Activated T-helper 2 cell treated with anti-CD3 and anti-CD28 coated beads, Interferon-gamma antibody, Interleukin-2, Interleukin-4, amounts not matched to agents 10 μg/mL and 5 μg/mL and 100 μg/mL, durations not matched to agents 14 hours and 24 hours and 36 hours (primary cell): ENCODE measurements at regions not wholly inside any gene's neighbourhood (a gene's known extent, or its start where the extent isn't known, plus 50 kb on each side); places are given as distances from the start of the nearest gene placed in this dataset.
"Not testable (repeated sequence)": the region's sequence is repeated elsewhere in the genome, so short reads cannot be mapped to it uniquely, and the experiment has no call there.

Source experiments
- DNase-seq: peaks from one replicate; pipeline ENCODE4 v3.0.0; 2021; ENCODE audit warnings: low spot score
- H3K27ac Mint-ChIP-seq: one replicate; pipeline ENCODE4 v1.8.0; 2021; ENCODE audit warnings: mixed read lengths
- H3K27me3 Mint-ChIP-seq: one replicate; pipeline ENCODE4 v1.8.0; 2021; ENCODE audit warnings: low read depth, mixed read lengths
- H3K36me3 Mint-ChIP-seq: one replicate; pipeline ENCODE4 v1.8.0; 2021; ENCODE audit warnings: low read depth, mixed read lengths
- H3K4me1 Mint-ChIP-seq: one replicate; pipeline ENCODE4 v1.8.0; 2021; ENCODE audit warnings: low read depth, mixed read lengths
- H3K4me3 Mint-ChIP-seq: one replicate; pipeline ENCODE4 v1.8.0; 2021; ENCODE audit warnings: low read depth, mild to moderate bottlenecking, moderate library complexity, mixed read lengths
- H3K9me3 Mint-ChIP-seq: one replicate; pipeline ENCODE4 v1.8.0; 2021; ENCODE audit warnings: mixed read lengths
- intact Hi-C: fragments of 100-400 bp; cut with micrococcal nuclease; formaldehyde crosslinking; loops from one replicate; pipeline ENCODE4 v1.15.1; 2023

- DNase-seq, result no peak
- intact Hi-C loops, result no loop called here
- H3K4me1 Mint-ChIP-seq, result no peaks in the 10 kb centered on the region
- H3K4me3 Mint-ChIP-seq, result no peak overlapping the region
- H3K27ac Mint-ChIP-seq, result no peak overlapping the region
- peaks cover 44% of the 10 kb centered on the region for H3K9me3 Mint-ChIP-seq
- no peaks in the 10 kb centered on the region for H3K36me3 Mint-ChIP-seq
- no peaks in the 10 kb centered on the region for H3K27me3 Mint-ChIP-seq
Measured at GRCh38 chr4:33831442-33832066, 2412.8 kb downstream of the ARAP2 start.

- H3K4me3 Mint-ChIP-seq, H3K27ac Mint-ChIP-seq, H3K4me1 Mint-ChIP-seq, intact Hi-C loops, H3K36me3 Mint-ChIP-seq, H3K27me3 Mint-ChIP-seq, DNase-seq: not testable (repeated sequence)
- H3K9me3 Mint-ChIP-seq, result peaks cover 34% of the 10 kb centered on the region
Measured at GRCh38 chr4:33835764-33836163, 2408.6 kb downstream of the ARAP2 start.

- Mint-ChIP-seq H3K9me3 (peaks cover 26% of the 10 kb centered on the region), H3K4me3 (no peak overlapping the region), H3K27ac (no peak overlapping the region), H3K27me3 (no peaks in the 10 kb centered on the region), H3K36me3 (no peaks in the 10 kb centered on the region), H3K4me1 (no peaks in the 10 kb centered on the region)
- DNase-seq, result no peak
- intact Hi-C loops, result no loop called here
Measured at GRCh38 chr4:33837043-33837838, 2407.1 kb downstream of the ARAP2 start.

- intact Hi-C loops, result no loop called here
- Mint-ChIP-seq H3K9me3 (peaks cover 28% of the 10 kb centered on the region), H3K27ac (no peak overlapping the region), H3K36me3 (no peaks in the 10 kb centered on the region), H3K4me3 (no peak overlapping the region), H3K4me1 (no peaks in the 10 kb centered on the region), H3K27me3 (no peaks in the 10 kb centered on the region)
- no peak for DNase-seq
Measured at GRCh38 chr4:33841120-33841519, 2403.2 kb downstream of the ARAP2 start.

GRCh38 chr4:33850371-33850902 lies 2393.9 kb downstream of the ARAP2 start:
- H3K4me3 Mint-ChIP-seq, result no peak overlapping the region
- no peak for DNase-seq
- peaks cover 59% of the 10 kb centered on the region for H3K9me3 Mint-ChIP-seq
- H3K27ac Mint-ChIP-seq, result no peak overlapping the region
- intact Hi-C loops, result no loop called here
- H3K36me3 Mint-ChIP-seq, result no peaks in the 10 kb centered on the region
- H3K27me3 Mint-ChIP-seq, result no peaks in the 10 kb centered on the region
- H3K4me1 Mint-ChIP-seq, result no peaks in the 10 kb centered on the region

GRCh38 chr4:33853670-33854069 lies 2390.6 kb downstream of the ARAP2 start:
- intact Hi-C loops, result not testable (repeated sequence)

GRCh38 chr4:33864290-33864859 lies 2379.9 kb downstream of the ARAP2 start:
- Mint-ChIP-seq H3K9me3 (peaks cover 38% of the 10 kb centered on the region), H3K36me3 (no peaks in the 10 kb centered on the region), H3K4me1 (no peaks in the 10 kb centered on the region), H3K27ac (no peak overlapping the region), H3K4me3 (no peak overlapping the region), H3K27me3 (no peaks in the 10 kb centered on the region)
- intact Hi-C loops, result no loop called here
- DNase-seq, result no peak

More at GRCh38 chr4:33853670-33854069, 2390.6 kb downstream of the ARAP2 start:
- not testable (repeated sequence) for DNase-seq, H3K4me1 Mint-ChIP-seq, H3K36me3 Mint-ChIP-seq, H3K27ac Mint-ChIP-seq, H3K27me3 Mint-ChIP-seq, H3K4me3 Mint-ChIP-seq
- peaks cover 38% of the 10 kb centered on the region for H3K9me3 Mint-ChIP-seq

GRCh38 chr4:33873791-33874190 lies 2370.5 kb downstream of the ARAP2 start:
- Mint-ChIP-seq H3K4me1 (no peaks in the 10 kb centered on the region), H3K27me3 (no peaks in the 10 kb centered on the region), H3K27ac (no peak overlapping the region), H3K4me3 (no peak overlapping the region), H3K9me3 (peaks cover 55% of the 10 kb centered on the region), H3K36me3 (no peaks in the 10 kb centered on the region)
- no peak for DNase-seq
- intact Hi-C loops, result no loop called here

GRCh38 chr4:33878710-33879109 lies 2365.6 kb downstream of the ARAP2 start:
- no peak overlapping the region for H3K27ac Mint-ChIP-seq
- H3K36me3 Mint-ChIP-seq, result no peaks in the 10 kb centered on the region
- no peaks in the 10 kb centered on the region for H3K27me3 Mint-ChIP-seq
- no peaks in the 10 kb centered on the region for H3K4me1 Mint-ChIP-seq
- H3K4me3 Mint-ChIP-seq, result no peak overlapping the region
- DNase-seq, result no peak
- peaks cover 49% of the 10 kb centered on the region for H3K9me3 Mint-ChIP-seq
- intact Hi-C loops, result no loop called here

- no peaks in the 10 kb centered on the region for H3K4me1 Mint-ChIP-seq
- intact Hi-C loops, result no loop called here
- no peak overlapping the region for H3K4me3 Mint-ChIP-seq
- no peak overlapping the region for H3K27ac Mint-ChIP-seq
- no peaks in the 10 kb centered on the region for H3K36me3 Mint-ChIP-seq
- H3K9me3 Mint-ChIP-seq, result peaks cover 44% of the 10 kb centered on the region
- no peak for DNase-seq
- no peaks in the 10 kb centered on the region for H3K27me3 Mint-ChIP-seq
Measured at GRCh38 chr4:33881176-33881575, 2363.1 kb downstream of the ARAP2 start.

GRCh38 chr4:33882246-33882990 lies 2361.9 kb downstream of the ARAP2 start:
- Mint-ChIP-seq H3K4me3 (no peak overlapping the region), H3K27ac (no peak overlapping the region), H3K27me3 (no peaks in the 10 kb centered on the region), H3K36me3 (no peaks in the 10 kb centered on the region), H3K9me3 (peaks cover 40% of the 10 kb centered on the region), H3K4me1 (no peaks in the 10 kb centered on the region)
- intact Hi-C loops, result no loop called here
- DNase-seq, result no peak

- H3K36me3 Mint-ChIP-seq, result no peaks in the 10 kb centered on the region
- no peak for DNase-seq
- H3K4me3 Mint-ChIP-seq, result no peak overlapping the region
- H3K9me3 Mint-ChIP-seq, result peaks cover 37% of the 10 kb centered on the region
- no peak overlapping the region for H3K27ac Mint-ChIP-seq
- no peaks in the 10 kb centered on the region for H3K4me1 Mint-ChIP-seq
- no peaks in the 10 kb centered on the region for H3K27me3 Mint-ChIP-seq
- intact Hi-C loops, result no loop called here
Measured at GRCh38 chr4:33883111-33883510, 2361.2 kb downstream of the ARAP2 start.
